ENCODE measurements at regions not wholly inside any gene's neighbourhood (a gene's known extent, or its start where the extent isn't known, plus 50 kb on each side); places are given as distances from the start of the nearest gene placed in this dataset.

DNA sequence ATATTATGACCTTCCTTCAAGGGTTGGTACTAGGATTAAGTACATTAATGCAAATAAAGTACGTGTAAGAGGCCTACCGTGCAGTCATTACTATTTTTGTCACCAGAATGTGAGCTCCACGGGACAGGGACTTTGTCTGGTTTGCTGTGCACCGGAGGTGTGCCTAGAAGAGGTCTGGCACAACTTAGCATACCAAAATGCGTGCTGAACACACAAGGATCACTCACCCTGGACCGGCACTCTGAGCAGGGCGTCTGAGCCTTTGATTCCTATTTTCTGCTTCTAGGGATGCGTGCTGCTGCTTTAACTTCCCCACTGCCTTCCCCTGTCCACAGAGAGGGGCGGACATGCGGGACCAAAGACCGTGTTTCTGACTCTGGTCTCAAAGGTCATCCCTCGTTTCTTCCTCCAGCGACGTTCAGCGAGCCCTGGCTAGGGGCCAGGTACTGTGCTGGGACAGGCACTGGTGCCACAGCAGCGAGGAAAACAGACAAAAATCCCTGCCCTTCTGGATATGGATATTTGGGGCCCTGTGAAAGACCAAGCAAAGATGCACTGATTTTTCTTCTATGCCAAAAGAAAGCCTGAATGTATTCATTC is 222.7 kb downstream of the BMP7 start:
- Mint-ChIP-seq H3K4me1 (peaks cover 6% of the 10 kb centered on the region), H3K4me3 (no peak overlapping the region)

DNA sequence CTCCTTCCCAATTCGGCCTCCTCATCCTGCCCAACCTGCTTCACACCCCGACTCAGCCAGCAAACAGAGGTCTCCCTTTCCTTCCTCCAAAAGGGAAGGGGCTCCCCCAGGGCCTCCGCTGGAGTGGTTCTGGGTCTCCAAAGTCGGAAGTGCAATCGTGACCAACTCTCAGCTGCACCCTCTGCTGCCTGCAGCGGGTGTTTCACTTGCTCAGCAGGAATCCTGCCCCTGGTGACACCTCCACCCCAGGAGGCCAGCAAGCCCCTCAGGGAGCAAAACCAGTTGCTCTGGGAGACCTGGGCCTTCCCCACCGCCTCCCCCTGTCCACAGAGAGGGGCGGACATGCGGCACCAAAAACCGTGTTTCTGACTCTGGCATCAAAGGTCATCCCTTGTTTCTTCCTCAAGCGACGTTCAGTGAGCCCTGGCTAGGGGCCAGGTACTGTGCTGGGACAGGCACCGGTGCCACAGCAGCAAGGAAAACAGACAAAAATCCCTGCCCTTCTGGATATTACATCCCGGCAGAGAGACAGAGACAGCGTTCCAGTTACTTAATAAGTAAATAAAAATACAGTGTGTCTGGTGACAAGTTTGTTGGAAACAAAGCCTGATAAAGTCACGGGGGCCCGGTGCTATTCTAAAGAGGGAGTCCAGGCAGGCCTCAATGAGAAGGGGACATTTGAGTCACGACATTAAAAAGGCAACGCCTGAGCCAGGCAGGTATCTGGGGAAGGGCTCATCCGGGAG is 219.0 kb downstream of the BMP7 start:
- TF ChIP-seq, protein P1, sequence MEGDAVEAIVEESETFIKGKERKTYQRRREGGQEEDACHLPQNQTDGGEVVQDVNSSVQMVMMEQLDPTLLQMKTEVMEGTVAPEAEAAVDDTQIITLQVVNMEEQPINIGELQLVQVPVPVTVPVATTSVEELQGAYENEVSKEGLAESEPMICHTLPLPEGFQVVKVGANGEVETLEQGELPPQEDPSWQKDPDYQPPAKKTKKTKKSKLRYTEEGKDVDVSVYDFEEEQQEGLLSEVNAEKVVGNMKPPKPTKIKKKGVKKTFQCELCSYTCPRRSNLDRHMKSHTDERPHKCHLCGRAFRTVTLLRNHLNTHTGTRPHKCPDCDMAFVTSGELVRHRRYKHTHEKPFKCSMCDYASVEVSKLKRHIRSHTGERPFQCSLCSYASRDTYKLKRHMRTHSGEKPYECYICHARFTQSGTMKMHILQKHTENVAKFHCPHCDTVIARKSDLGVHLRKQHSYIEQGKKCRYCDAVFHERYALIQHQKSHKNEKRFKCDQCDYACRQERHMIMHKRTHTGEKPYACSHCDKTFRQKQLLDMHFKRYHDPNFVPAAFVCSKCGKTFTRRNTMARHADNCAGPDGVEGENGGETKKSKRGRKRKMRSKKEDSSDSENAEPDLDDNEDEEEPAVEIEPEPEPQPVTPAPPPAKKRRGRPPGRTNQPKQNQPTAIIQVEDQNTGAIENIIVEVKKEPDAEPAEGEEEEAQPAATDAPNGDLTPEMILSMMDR (conservative IDR thresholded peaks at IDR 0.05): peak; percentile 58
- Mint-ChIP-seq H3K9me3 (no peaks in the 10 kb centered on the region), H3K27me3 (ENCODE audit: low read depth) (peaks cover 9% of the 10 kb centered on the region), H3K4me1 (peaks cover 6% of the 10 kb centered on the region), H3K4me3 (no peak overlapping the region), H3K36me3 (ENCODE audit: low read depth) (no peaks in the 10 kb centered on the region), H3K27ac (ENCODE audit: unreplicated experiment) (peak overlapping the region; percentile 43)
- DNase-seq (ENCODE audit: low read depth, low spot score): no peak

More for the DNA sequence above, 222.7 kb downstream of the BMP7 start:
- Mint-ChIP-seq H3K27ac (ENCODE audit: unreplicated experiment) (no peak overlapping the region), H3K36me3 (ENCODE audit: low read depth) (no peaks in the 10 kb centered on the region), H3K9me3 (no peaks in the 10 kb centered on the region), H3K27me3 (ENCODE audit: low read depth) (peaks cover 12% of the 10 kb centered on the region)
- no peak for DNase-seq (ENCODE audit: low read depth, low spot score)
- TF ChIP-seq, protein P1 (conservative IDR thresholded peaks at IDR 0.05): no peak

DNA sequence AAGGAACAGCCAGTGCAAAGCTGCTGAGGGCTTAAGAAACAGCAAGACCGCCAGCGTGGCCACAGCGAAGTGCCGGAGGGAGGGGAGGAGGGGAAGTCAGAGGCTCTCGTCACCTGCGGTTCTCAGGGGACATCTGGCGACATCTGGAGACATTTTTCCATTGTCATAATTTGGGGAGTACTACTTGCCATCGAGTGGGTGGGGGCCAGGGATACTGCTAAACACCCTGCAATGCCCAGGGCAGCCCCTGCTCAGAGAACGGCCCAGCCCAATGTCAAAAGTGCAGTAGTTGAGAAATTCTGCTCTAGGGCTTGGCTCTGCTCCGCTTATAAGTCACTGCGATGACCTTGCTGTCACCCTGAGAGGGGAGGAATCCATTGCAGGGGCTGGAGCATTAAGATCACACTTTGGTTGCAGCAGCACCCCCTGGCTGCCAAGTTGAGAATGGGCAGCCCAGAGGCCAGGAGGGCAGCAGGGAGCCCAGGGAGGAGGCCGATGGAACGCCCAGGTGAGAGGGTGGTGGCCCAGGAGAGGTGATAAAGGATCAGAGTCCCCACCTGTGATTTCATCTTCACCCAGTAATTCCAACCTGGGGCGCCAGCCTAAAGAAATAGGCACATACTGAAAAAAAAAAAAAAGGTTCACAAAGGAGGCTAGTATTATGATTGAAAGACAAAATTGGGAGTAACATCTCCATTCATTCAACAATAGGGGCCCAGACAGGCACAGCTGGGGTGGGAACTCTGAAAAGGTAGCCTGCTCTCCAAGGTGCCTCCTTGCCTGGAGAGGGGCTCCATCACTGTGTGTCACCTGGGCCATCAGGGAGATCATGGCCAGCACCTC is 218.2 kb downstream of the BMP7 start:
- no peaks in the 10 kb centered on the region for H3K36me3 Mint-ChIP-seq (ENCODE audit: low read depth)
- peaks cover 6% of the 10 kb centered on the region for H3K27me3 Mint-ChIP-seq (ENCODE audit: low read depth)
- no peaks in the 10 kb centered on the region for H3K9me3 Mint-ChIP-seq
- no peak overlapping the region for H3K4me3 Mint-ChIP-seq
- H3K27ac Mint-ChIP-seq (ENCODE audit: unreplicated experiment): no peak overlapping the region
- peaks cover 6% of the 10 kb centered on the region for H3K4me1 Mint-ChIP-seq
- TF ChIP-seq, protein P1 (conservative IDR thresholded peaks at IDR 0.05): peak; percentile 78
- DNase-seq (ENCODE audit: low read depth, low spot score): peak; percentile 53

DNA sequence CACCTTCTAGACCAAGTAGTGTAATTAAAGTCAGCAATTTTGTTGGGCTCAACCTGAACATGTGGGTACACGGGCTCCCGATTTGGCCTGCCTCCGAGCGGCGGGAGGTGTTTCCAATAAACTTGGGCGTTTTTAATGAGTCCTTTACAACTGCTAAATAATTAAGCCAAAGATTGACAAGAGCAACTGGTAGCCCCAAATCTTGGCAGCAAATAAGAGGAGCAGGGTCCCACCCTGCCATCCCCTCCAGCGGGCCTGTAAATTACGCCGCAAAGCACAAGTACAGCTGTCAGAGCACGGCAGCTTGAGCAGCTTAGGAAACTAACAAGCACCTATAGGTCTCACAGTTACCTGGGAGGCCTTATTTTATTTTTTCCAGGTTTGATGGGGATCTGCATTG is 217.1 kb downstream of the BMP7 start:
- Mint-ChIP-seq H3K4me1 (peaks cover 6% of the 10 kb centered on the region), H3K36me3 (ENCODE audit: low read depth) (no peaks in the 10 kb centered on the region), H3K27me3 (ENCODE audit: low read depth) (peaks cover 2% of the 10 kb centered on the region), H3K27ac (ENCODE audit: unreplicated experiment) (no peak overlapping the region), H3K4me3 (no peak overlapping the region), H3K9me3 (no peaks in the 10 kb centered on the region)
- no peak for DNase-seq (ENCODE audit: low read depth, low spot score)
- TF ChIP-seq, protein P1 (conservative IDR thresholded peaks at IDR 0.05): no peak

DNA sequence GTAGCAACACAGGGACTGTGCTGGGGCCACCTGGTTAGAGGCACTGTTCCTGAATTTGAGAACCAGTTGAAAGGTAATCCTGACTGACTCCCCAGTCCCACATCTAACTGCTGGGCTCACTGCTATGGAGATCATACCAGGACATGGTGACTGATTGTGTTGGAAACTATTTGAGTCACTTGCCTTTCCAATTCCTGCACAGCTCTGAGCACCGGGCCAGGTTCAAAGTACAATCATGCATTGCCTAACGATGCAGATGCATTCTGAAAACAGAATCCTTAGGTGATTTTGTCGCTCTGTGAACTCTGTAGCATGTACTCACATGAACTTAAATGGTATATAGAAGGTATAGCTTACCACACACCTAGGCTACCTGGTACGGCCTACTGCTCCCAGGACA is 215.3 kb downstream of the BMP7 start:
- TF ChIP-seq, protein P1 (conservative IDR thresholded peaks at IDR 0.05): no peak
- no peaks in the 10 kb centered on the region for H3K9me3 Mint-ChIP-seq
- DNase-seq (ENCODE audit: low read depth, low spot score): no peak
- H3K27ac Mint-ChIP-seq (ENCODE audit: unreplicated experiment): no peak overlapping the region
- no peak overlapping the region for H3K4me3 Mint-ChIP-seq
- peaks cover 6% of the 10 kb centered on the region for H3K4me1 Mint-ChIP-seq
- no peaks in the 10 kb centered on the region for H3K36me3 Mint-ChIP-seq (ENCODE audit: low read depth)
- H3K27me3 Mint-ChIP-seq (ENCODE audit: low read depth): peaks cover 7% of the 10 kb centered on the region
